Stimulated activated naive CD8-positive, alpha-beta T cell treated with anti-CD3 and anti-CD28 coated beads, Interleukin-15, Interleukin-2, amounts not matched to agents 100 U/mL and 50 U/mL, for 24 hours (primary cell): ENCODE measurements at regions not wholly inside any gene's neighbourhood (a gene's known extent, or its start where the extent isn't known, plus 50 kb on each side); places are given as distances from the start of the nearest gene placed in this dataset.

Experiments
- ATAC-seq: fragments of 150-1000 bp; cut with Tn5 transposase; one replicate; pipeline ENCODE4 v1.10.0; 2021
- DNase-seq: peaks from one replicate; pipeline ENCODE4 v3.0.0; 2021

- DNase-seq (no peak), ATAC-seq (no peak)
Measured at GRCh38 chr3:94258851-94259250, 196.0 kb downstream of the NSUN3 start.

DNA sequence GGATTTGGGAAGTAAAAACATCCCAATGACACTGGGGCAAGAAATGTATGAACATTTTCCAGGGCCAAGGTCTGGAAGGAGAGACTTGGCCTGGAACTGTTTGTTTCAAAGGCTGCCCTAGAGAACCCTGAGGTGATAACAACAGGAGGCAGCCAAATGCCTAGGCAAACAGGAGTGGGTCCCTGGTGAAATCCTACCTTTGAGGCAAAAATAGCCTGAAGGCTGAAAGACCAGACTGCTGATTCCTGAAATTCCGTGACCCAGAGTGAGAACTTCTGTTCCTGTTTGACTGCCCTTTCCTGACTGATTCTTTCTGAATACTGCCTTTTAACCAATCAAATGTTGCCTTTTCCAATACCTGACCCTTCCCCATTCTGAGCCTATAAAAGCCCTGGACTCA lies 196.4 kb downstream of the NSUN3 start:
- no peak for ATAC-seq
- DNase-seq: no peak

DNA sequence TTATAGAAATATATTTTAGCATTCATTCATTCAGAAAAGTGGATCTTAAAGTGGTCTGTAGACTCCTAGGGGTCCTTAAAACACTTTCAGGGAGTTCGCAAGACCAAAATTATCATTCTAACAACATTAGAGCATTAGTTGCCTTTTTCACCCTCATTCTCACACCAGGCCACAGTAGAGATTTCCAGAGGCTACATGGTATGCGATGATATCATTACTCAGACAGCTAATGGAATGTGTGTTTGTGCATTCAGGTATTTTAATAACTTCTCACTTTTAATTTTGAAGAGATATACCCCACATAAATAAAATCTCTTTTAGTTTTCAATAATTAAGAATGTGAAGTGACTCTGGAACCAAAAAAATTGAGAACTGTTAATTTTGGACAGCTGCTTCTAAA lies 206.9 kb downstream of the NSUN3 start:
- no peak for ATAC-seq
- no peak for DNase-seq

DNA sequence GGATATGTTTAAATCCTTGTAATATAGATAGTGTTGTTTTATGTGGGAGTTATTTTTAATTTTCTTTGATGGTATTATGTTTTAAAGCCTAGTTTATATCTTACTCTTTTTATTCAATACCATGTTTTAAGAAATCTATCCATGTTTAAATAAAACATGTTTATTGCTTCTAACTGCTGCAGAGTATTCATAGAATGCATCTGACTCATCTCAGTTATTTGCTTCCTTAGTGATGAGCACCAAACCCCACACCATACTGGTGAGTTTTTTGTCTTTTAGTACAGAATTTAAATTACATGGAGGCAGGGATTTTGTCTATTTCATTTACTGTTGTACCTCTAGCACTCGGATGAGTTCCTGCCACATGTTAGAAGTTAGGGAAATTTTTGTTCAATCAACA lies 209.2 kb downstream of the NSUN3 start:
- ATAC-seq: no peak
- DNase-seq: no peak

- ATAC-seq (no peak), DNase-seq (no peak)
Measured at GRCh38 chr3:94280958-94281357, 218.1 kb downstream of the NSUN3 start.

DNA sequence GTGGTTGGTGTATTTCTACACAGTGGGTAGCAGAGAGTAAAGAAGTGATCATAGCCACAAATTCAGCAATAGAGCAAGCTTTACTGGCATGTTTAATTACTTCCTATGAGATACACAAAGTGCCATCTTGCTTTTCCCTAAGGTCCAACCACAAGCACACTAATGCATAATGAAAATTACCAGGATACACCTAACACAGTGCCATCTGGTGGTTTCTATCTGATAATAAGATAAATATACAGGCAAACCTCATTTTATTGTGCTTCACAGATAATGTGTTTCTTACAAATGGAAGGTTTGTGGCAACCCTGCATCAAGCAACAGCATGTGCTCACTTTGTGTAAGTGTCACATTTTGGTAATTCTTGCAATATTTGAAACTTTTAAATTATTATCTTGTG lies 223.0 kb downstream of the NSUN3 start:
- ATAC-seq (no peak), DNase-seq (no peak)

GRCh38 chr3:94291686-94292085 lies 228.8 kb downstream of the NSUN3 start:
- no peak for DNase-seq
- no peak for ATAC-seq

GRCh38 chr3:94292151-94292550 lies 229.3 kb downstream of the NSUN3 start:
- DNase-seq (no peak), ATAC-seq (no peak)

- ATAC-seq: no peak
- DNase-seq: no peak
Measured at GRCh38 chr3:94293793-94294195, 230.9 kb downstream of the NSUN3 start.

DNA sequence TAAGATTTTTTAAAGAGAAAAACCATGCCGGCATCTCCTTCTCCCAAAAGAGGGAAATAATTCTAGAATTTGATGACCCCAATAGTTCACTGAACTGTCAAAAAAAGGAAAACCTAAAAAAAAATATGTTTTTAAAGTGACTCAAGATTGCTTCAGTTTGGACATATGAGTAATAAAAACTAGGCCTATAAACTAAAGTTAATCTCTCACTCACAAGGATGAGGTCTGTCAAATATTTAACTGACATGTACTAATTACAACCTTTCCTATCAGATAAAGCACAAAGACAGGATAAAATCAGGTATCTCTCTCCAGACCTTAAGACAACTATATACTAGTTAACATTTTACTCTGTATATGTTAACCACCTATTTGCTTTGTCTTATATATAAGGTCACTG lies 231.9 kb downstream of the NSUN3 start:
- no peak for ATAC-seq
- DNase-seq: no peak

DNA sequence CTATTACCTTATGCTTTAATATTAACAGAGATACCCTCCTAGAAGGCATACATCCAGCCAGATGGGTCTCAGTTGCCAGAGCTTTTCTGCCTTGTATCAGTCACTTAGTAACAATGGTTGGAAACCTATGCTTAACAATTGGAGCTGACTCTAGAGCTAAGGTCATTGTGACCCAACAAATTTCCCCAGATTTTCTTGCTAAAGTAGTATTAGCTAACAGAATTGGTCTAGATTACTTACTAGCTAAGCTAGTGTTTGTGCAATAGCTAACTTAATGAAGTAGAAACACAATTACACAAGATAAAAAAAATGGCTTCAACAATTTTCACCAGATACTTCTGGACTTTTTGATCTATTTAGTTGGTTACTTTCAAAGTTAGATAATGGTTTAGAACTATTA lies 236.9 kb downstream of the NSUN3 start:
- DNase-seq (no peak), ATAC-seq (no peak)

GRCh38 chr3:94301366-94301765 lies 238.5 kb downstream of the NSUN3 start:
- ATAC-seq: no peak

GRCh38 chr3:94303266-94303665 lies 240.4 kb downstream of the NSUN3 start:
- ATAC-seq (no peak), DNase-seq (no peak)

More at GRCh38 chr3:94301366-94301765, 238.5 kb downstream of the NSUN3 start:
- DNase-seq: no peak

GRCh38 chr3:94303897-94304296 lies 241.0 kb downstream of the NSUN3 start:
- ATAC-seq: no peak
- no peak for DNase-seq

DNA sequence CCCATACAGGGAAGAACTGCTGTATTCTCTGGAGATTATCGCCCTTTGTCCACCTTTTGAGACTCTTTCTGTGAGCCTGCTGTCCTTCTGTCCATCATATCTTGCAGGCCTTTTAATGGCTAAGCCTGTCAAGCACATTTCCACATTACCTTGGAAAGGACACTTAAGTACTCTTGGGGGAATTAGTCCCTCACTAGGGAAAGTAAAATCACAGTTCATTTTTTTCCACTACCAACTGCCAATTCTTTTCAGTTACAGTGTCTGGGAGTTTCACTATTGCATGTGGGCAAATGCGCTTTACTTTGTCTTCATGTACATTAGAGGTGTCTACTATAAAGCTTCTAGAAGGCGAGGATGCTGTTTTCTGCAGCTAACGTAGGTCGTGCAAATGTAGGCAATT lies 242.1 kb downstream of the NSUN3 start:
- DNase-seq (no peak), ATAC-seq (no peak)

GRCh38 chr3:94305835-94306611 lies 243.2 kb downstream of the NSUN3 start:
- DNase-seq (no peak), ATAC-seq (no peak)

GRCh38 chr3:94307588-94307987 lies 244.7 kb downstream of the NSUN3 start:
- no peak for DNase-seq
- ATAC-seq: no peak

GRCh38 chr3:94308767-94309166 lies 245.9 kb downstream of the NSUN3 start:
- DNase-seq (no peak), ATAC-seq (no peak)

GRCh38 chr3:94310341-94311135 lies 247.7 kb downstream of the NSUN3 start:
- no peak for DNase-seq
- no peak for ATAC-seq

DNA sequence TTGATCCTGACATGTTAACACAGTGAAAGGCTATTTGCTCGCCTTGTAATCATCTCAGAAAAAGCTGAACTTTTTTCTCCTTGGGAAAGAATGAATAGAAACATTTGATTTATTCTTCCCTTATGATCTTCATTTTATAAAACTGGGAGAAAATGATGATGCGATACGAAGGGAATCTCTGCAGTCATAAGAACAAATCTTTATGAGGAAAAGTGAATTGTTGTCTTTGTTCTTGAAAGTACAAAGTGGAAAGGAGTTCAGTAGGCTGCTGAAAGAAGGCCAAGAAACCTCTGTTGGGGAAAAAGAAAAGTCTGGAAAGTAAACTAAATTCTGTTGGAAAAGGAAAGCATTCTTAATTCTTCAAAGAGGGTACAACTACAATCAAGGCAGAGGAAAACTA lies 248.8 kb downstream of the NSUN3 start:
- DNase-seq (no peak), ATAC-seq (no peak)

GRCh38 chr3:94314218-94314883 lies 251.5 kb downstream of the NSUN3 start:
- DNase-seq: no peak
- ATAC-seq: no peak

DNA sequence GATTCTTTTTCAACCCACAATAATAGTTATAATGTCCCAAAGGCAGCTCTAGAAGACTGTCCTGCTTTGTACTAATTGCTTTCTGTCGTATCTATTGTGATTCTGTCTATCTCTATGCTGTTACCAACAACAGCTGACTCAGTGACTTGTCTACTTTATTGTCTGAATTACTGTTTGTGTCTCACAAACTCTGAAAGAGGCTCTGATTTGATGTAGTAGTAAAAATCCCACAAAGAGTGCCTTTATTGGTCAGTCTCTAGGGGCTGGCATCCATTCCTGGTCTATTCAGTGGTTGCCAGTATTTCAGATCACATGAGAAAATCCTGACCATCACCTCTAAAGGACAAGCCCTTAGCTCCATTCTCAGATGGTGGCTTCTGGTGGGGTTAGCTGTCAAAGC lies 254.2 kb downstream of the NSUN3 start:
- ATAC-seq (no peak), DNase-seq (no peak)

GRCh38 chr3:94323596-94323995 lies 260.7 kb downstream of the NSUN3 start:
- DNase-seq: no peak
- ATAC-seq: no peak
